PC-9 (cell line): ENCODE measurements at regions not wholly inside any gene's neighbourhood (a gene's known extent, or its start where the extent isn't known, plus 50 kb on each side); places are given as distances from the start of the nearest gene placed in this dataset.

ENCODE experiments used
- BruUV-seq: library from RNA; stranded (reverse); fragments of 400-500 nt; replicated peaks from 2 replicates; lab custom pipeline; 2021; lab: Mats Ljungman, UMichigan
- CTCF ChIA-PET: fragments of 300-600 bp; sonication (Branson Sonifier 250); formaldehyde crosslinking; loops from one replicate; lab custom pipeline; 2022; ENCODE audit warnings: antibody characterized with exemption; lab: Charles Lee
- POLR2A ChIA-PET: fragments of 300-600 bp; sonication (Branson Sonifier 250); formaldehyde crosslinking; loops from one replicate; lab custom pipeline; 2022; ENCODE audit warnings: antibody characterized with exemption; ENCODE audit not compliant: unreplicated experiment; lab: Charles Lee
- DNase-seq, 2 experiments: peaks; one replicate each; pipeline versions ENCODE4 v3.0.0 to v3.0.0-alpha.2; 2015 to 2022; ENCODE audit warnings: mixed read lengths in 1 of 2
- H2AFZ ChIP-seq: fragments of 200-600 bp; sonication (generic); 2 replicates; pipeline ENCODE4 v1.8.1; 2017; ENCODE audit warnings: antibody characterized with exemption
- H3F3A ChIP-seq: fragments of 200-600 bp; sonication (generic); 2 replicates; pipeline ENCODE4 v1.8.1; 2017; ENCODE audit warnings: antibody characterized with exemption, mild to moderate bottlenecking, low read depth; ENCODE audit not compliant: insufficient read depth
- H3K27ac ChIP-seq: fragments of 200-600 bp; sonication (generic); 2 replicates; pipeline ENCODE4 v1.6.1; 2016; ENCODE audit warnings: mixed run types
- H3K27me3 ChIP-seq: fragments of 200-600 bp; sonication (generic); 2 replicates; pipeline ENCODE4 v1.6.1; 2016; ENCODE audit warnings: low read depth, mixed run types; ENCODE audit not compliant: insufficient read depth
- H3K36me3 ChIP-seq: fragments of 200-600 bp; sonication (generic); 2 replicates; pipeline ENCODE4 v1.6.1; 2016; ENCODE audit warnings: low read depth, mixed run types
- H3K4me1 ChIP-seq: fragments of 200-600 bp; sonication (generic); replicated peaks from 2 replicates; pipeline ENCODE4 v1.6.1; 2016; ENCODE audit warnings: mixed run types; ENCODE audit not compliant: insufficient read depth
- H3K4me2 ChIP-seq: fragments of 200-600 bp; sonication (generic); 2 replicates; pipeline ENCODE4 v1.6.1; 2017; ENCODE audit warnings: mixed run types
- H3K4me3 ChIP-seq: fragments of 200-600 bp; sonication (generic); 2 replicates; pipeline ENCODE4 v1.6.1; 2016; ENCODE audit warnings: mixed run types
- H3K79me2 ChIP-seq: fragments of 200-600 bp; sonication (generic); 2 replicates; pipeline ENCODE4 v1.6.1; 2017; ENCODE audit warnings: low read depth, mixed run types
- H3K9me2 ChIP-seq: fragments of 200-600 bp; sonication (generic); 2 replicates; pipeline ENCODE4 v1.8.1; 2017; ENCODE audit warnings: mild to moderate bottlenecking; ENCODE audit not compliant: insufficient read depth
- H3K9me3 ChIP-seq: fragments of 200-600 bp; sonication (generic); 2 replicates; pipeline ENCODE4 v1.8.1; 2016; ENCODE audit warnings: low read depth; ENCODE audit not compliant: insufficient read depth
- H4K20me1 ChIP-seq: fragments of 200-600 bp; sonication (generic); 2 replicates; pipeline ENCODE4 v1.8.1; 2017; ENCODE audit not compliant: insufficient read depth
- CTCF ChIP-seq: fragments of 200-600 bp; sonication (generic); conservative IDR thresholded peaks from 2 replicates; pipeline ENCODE4 v1.6.1; 2017; ENCODE audit warnings: mixed run types, antibody characterized with exemption, mild to moderate bottlenecking, moderate library complexity
- EZH2 ChIP-seq: fragments of 200-600 bp; sonication (generic); IDR thresholded peaks from 2 replicates; pipeline ENCODE4 v1.8.0; 2017; ENCODE audit warnings: antibody characterized with exemption, low read depth
- intact Hi-C: fragments of 100-400 bp; cut with micrococcal nuclease; formaldehyde crosslinking; loops from one replicate; pipeline ENCODE4 v1.10.0; 2022; ENCODE audit not compliant: unreplicated experiment

GRCh38 chr11:115580927-115581680, 76.9 kb upstream of the CADM1 start:
- BruUV-seq = no TSS peak
- DNase-seq = no peak
- intact Hi-C loops = no loop called here
- no peak for TF ChIP-seq EZH2
- TF ChIP-seq CTCF = no peak
- CTCF ChIA-PET = no interaction called here
- no peaks in the 10 kb centered on the region; the same call in 1 of the 2 replicates for H4K20me1 ChIP-seq
- no peaks in the 10 kb centered on the region for H3F3A ChIP-seq
- no peak overlapping the region for H3K4me2 ChIP-seq
- no peaks in the 10 kb centered on the region for H3K79me2 ChIP-seq
- POLR2A ChIA-PET = no interaction called here
- no peaks in the 10 kb centered on the region for H3K4me1 ChIP-seq
- H3K36me3 ChIP-seq = no peaks in the 10 kb centered on the region
- H3K27me3 ChIP-seq = peaks cover 34% of the 10 kb centered on the region
- H3K9me2 ChIP-seq = no peaks in the 10 kb centered on the region
- no peaks in the 10 kb centered on the region for H3K9me3 ChIP-seq
- no peak overlapping the region for H3K27ac ChIP-seq
- H3K4me3 ChIP-seq = no peak overlapping the region
- no peak overlapping the region for H2AFZ ChIP-seq

- BruUV-seq = no TSS peak
- H2AFZ ChIP-seq = no peak overlapping the region
Observed at GRCh38 chr11:115580416-115580815, 76.2 kb upstream of the CADM1 start.

GRCh38 chr11:115579181-115579825, 75.1 kb upstream of the CADM1 start:
- H3K36me3 ChIP-seq = no peaks in the 10 kb centered on the region
- H3K4me1 ChIP-seq = no peaks in the 10 kb centered on the region
- no peaks in the 10 kb centered on the region for H3K79me2 ChIP-seq
- H3K9me2 ChIP-seq = no peaks in the 10 kb centered on the region
- H3K4me2 ChIP-seq = no peak overlapping the region
- no peaks in the 10 kb centered on the region for H3F3A ChIP-seq
- ChIA-PET POLR2A (no interaction called here), CTCF (no interaction called here)
- no peak for DNase-seq
- peaks cover 39% of the 10 kb centered on the region for H3K27me3 ChIP-seq
- no peaks in the 10 kb centered on the region for H3K9me3 ChIP-seq
- H2AFZ ChIP-seq = no peak overlapping the region
- intact Hi-C loops = no loop called here
- no peak overlapping the region for H3K4me3 ChIP-seq
- no peak for TF ChIP-seq EZH2
- no peak for TF ChIP-seq CTCF
- H4K20me1 ChIP-seq = no peaks in the 10 kb centered on the region; the same call in 1 of the 2 replicates
- H3K27ac ChIP-seq = no peak overlapping the region
- no TSS peak for BruUV-seq

More at GRCh38 chr11:115580416-115580815, 76.2 kb upstream of the CADM1 start:
- H3K27me3 ChIP-seq = peaks cover 41% of the 10 kb centered on the region
- no peak overlapping the region for H3K4me2 ChIP-seq
- no peaks in the 10 kb centered on the region; the same call in 1 of the 2 replicates for H4K20me1 ChIP-seq
- H3F3A ChIP-seq = no peaks in the 10 kb centered on the region
- no peak for DNase-seq
- no peaks in the 10 kb centered on the region for H3K79me2 ChIP-seq
- H3K36me3 ChIP-seq = no peaks in the 10 kb centered on the region
- no peak overlapping the region for H3K27ac ChIP-seq
- ChIA-PET CTCF (no interaction called here), POLR2A (no interaction called here)
- no peaks in the 10 kb centered on the region for H3K9me3 ChIP-seq
- intact Hi-C loops = no loop called here
- no peaks in the 10 kb centered on the region for H3K4me1 ChIP-seq
- no peaks in the 10 kb centered on the region for H3K9me2 ChIP-seq
- H3K4me3 ChIP-seq = no peak overlapping the region
- TF ChIP-seq EZH2 (no peak), CTCF (no peak)
